Panc1 (cell line): ENCODE measurements at regions not wholly inside any gene's neighbourhood (a gene's known extent, or its start where the extent isn't known, plus 50 kb on each side); places are given as distances from the start of the nearest gene placed in this dataset.
"Not testable (repeated sequence)": the region's sequence is repeated elsewhere in the genome, so short reads cannot be mapped to it uniquely, and the experiment has no call there.

ENCODE experiments used
- ATAC-seq: fragments of 200-7000 bp; cut with Tn5 transposase; 2 replicates; pipeline ENCODE4 v1.9.1; 2020; ENCODE audit warnings: mild to moderate bottlenecking, moderate library complexity
- BruUV-seq: library from RNA; stranded (reverse); fragments of 400-500 nt; replicated peaks from 2 replicates; lab custom pipeline; 2021; lab: Mats Ljungman, UMichigan
- CTCF ChIA-PET: fragments of 300-600 bp; sonication (Branson Sonifier 250); formaldehyde crosslinking; loops from one replicate; lab custom pipeline; 2022; ENCODE audit warnings: antibody characterized with exemption; lab: Charles Lee
- POLR2A ChIA-PET: fragments of 300-600 bp; sonication (Branson Sonifier 250); formaldehyde crosslinking; loops from one replicate; lab custom pipeline; 2022; ENCODE audit warnings: antibody characterized with exemption; lab: Charles Lee
- DNase-seq: peaks from one replicate; pipeline ENCODE4 v3.0.0-alpha.2; 2010; ENCODE audit warnings: low read depth, low spot score
- H3K27ac ChIP-seq: 2 replicates; pipeline ENCODE4 v1.5.1; 2011; ENCODE audit warnings: mild to moderate bottlenecking, low read length, inconsistent platforms
- H3K27me3 ChIP-seq: fragments of 200-500 bp; sonication (Bioruptor generic); 2 replicates; pipeline ENCODE4 v1.6.0; 2014; ENCODE audit warnings: low read length, inconsistent platforms; ENCODE audit not compliant: control insufficient read depth, insufficient read depth
- H3K36me3 ChIP-seq: fragments of 200-500 bp; sonication (Bioruptor generic); 2 replicates; pipeline ENCODE4 v1.5.1; 2014; ENCODE audit warnings: inconsistent platforms, mild to moderate bottlenecking, low read length, moderate library complexity; ENCODE audit not compliant: control insufficient read depth, insufficient read depth
- H3K4me1 ChIP-seq: 2 replicates; pipeline ENCODE4 v1.5.1; 2011; ENCODE audit warnings: inconsistent platforms, mild to moderate bottlenecking, low read length, moderate library complexity; ENCODE audit not compliant: control insufficient read depth, insufficient read depth
- H3K4me3 ChIP-seq, 2 experiments: 2 replicates each; pipeline ENCODE4 v1.5.1; 2011 to 2012; ENCODE audit warnings: low read depth in 2 of 2, low read length in 2 of 2, mild to moderate bottlenecking in 2 of 2, inconsistent platforms in 1 of 2, moderate library complexity in 1 of 2
- H3K9me3 ChIP-seq: fragments of 200-500 bp; sonication (Bioruptor generic); 2 replicates; pipeline ENCODE4 v1.5.1; 2014; ENCODE audit warnings: low read depth, mild to moderate bottlenecking, inconsistent platforms, low read length, moderate library complexity; ENCODE audit not compliant: control insufficient read depth, insufficient read depth
- POLR2AphosphoS5 ChIP-seq: IDR thresholded peaks from 2 replicates; pipeline ENCODE4 v1.6.1; 2012; ENCODE audit warnings: mild to moderate bottlenecking, low read depth, low read length, moderate library complexity
- SIN3A ChIP-seq: IDR thresholded peaks from 2 replicates; pipeline ENCODE4 v1.6.1; 2012; ENCODE audit warnings: low read depth, mild to moderate bottlenecking, low read length, moderate library complexity, borderline replicate concordance; ENCODE audit not compliant: insufficient read depth
- TCF7L2 ChIP-seq: IDR thresholded peaks from 2 replicates; pipeline ENCODE4 v1.6.1; 2011; ENCODE audit warnings: mild to moderate bottlenecking, low read depth, low read length, inconsistent platforms
- in situ Hi-C: cut with HindIII; loops from 2 replicates; pipeline ENCODE4 v1.10.0; 2016; ENCODE audit warnings: low sequenced_read_pairs, low pct_unique_long_range_greater_than_20kb
- intact Hi-C: fragments of 100-400 bp; cut with micrococcal nuclease; formaldehyde crosslinking; loops from one replicate; pipeline ENCODE4 v1.10.0; 2022; ENCODE audit not compliant: unreplicated experiment
- TF ChIP-seq, protein P1 (sequence below), 2 experiments: IDR thresholded peaks; 2 replicates each; pipeline ENCODE4 v1.6.1; 2011 to 2012; ENCODE audit warnings: low read depth in 2 of 2, control low read depth in 1 of 2, low read length in 1 of 2, mild to moderate bottlenecking in 1 of 2, moderate library complexity in 1 of 2; ENCODE audit not compliant: insufficient read depth in 1 of 2
- TF ChIP-seq, protein P2 (sequence below): fragments of 450-650 bp; IDR thresholded peaks from 2 replicates; pipeline ENCODE4 v1.5.1; 2017; ENCODE audit warnings: mild to moderate bottlenecking

DNA sequence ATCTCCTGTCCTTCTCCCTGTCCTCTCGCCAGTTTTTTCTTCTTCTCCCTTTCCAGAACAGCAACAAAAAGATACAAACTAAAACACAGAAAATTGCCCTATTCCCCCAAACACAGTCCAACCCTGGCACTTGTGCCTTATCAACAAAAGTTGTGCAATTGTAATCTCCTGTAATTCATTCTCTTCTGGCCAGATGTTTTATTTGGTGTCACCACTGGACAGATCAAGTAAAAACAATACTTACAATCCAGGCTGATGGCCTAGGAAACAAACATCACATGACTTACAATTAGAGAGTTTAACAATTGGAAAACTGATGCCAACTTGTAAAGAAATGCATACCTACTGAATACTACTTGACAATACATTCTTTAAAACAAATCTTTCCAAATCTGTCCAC lies 231.6 kb downstream of the ETV1 start:
- CTCF ChIA-PET: no interaction called here
- no peak overlapping the region for H3K4me3 ChIP-seq
- H3K9me3 ChIP-seq: no peaks in the 10 kb centered on the region
- in situ Hi-C loops (no loop called here), intact Hi-C loops (no loop called here)
- TF ChIP-seq SIN3A (no peak), TCF7L2 (no peak), POLR2AphosphoS5 (no peak)
- TF ChIP-seq, protein P1, sequence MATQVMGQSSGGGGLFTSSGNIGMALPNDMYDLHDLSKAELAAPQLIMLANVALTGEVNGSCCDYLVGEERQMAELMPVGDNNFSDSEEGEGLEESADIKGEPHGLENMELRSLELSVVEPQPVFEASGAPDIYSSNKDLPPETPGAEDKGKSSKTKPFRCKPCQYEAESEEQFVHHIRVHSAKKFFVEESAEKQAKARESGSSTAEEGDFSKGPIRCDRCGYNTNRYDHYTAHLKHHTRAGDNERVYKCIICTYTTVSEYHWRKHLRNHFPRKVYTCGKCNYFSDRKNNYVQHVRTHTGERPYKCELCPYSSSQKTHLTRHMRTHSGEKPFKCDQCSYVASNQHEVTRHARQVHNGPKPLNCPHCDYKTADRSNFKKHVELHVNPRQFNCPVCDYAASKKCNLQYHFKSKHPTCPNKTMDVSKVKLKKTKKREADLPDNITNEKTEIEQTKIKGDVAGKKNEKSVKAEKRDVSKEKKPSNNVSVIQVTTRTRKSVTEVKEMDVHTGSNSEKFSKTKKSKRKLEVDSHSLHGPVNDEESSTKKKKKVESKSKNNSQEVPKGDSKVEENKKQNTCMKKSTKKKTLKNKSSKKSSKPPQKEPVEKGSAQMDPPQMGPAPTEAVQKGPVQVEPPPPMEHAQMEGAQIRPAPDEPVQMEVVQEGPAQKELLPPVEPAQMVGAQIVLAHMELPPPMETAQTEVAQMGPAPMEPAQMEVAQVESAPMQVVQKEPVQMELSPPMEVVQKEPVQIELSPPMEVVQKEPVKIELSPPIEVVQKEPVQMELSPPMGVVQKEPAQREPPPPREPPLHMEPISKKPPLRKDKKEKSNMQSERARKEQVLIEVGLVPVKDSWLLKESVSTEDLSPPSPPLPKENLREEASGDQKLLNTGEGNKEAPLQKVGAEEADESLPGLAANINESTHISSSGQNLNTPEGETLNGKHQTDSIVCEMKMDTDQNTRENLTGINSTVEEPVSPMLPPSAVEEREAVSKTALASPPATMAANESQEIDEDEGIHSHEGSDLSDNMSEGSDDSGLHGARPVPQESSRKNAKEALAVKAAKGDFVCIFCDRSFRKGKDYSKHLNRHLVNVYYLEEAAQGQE (IDR thresholded peaks at IDR 0.05; ENCODE audit: insufficient read depth in 1 of 2, low read depth in 2 of 2, low read length in 1 of 2): no peak
- TF ChIP-seq, protein P2, sequence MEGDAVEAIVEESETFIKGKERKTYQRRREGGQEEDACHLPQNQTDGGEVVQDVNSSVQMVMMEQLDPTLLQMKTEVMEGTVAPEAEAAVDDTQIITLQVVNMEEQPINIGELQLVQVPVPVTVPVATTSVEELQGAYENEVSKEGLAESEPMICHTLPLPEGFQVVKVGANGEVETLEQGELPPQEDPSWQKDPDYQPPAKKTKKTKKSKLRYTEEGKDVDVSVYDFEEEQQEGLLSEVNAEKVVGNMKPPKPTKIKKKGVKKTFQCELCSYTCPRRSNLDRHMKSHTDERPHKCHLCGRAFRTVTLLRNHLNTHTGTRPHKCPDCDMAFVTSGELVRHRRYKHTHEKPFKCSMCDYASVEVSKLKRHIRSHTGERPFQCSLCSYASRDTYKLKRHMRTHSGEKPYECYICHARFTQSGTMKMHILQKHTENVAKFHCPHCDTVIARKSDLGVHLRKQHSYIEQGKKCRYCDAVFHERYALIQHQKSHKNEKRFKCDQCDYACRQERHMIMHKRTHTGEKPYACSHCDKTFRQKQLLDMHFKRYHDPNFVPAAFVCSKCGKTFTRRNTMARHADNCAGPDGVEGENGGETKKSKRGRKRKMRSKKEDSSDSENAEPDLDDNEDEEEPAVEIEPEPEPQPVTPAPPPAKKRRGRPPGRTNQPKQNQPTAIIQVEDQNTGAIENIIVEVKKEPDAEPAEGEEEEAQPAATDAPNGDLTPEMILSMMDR: no peak
- H3K27me3 ChIP-seq: no peaks in the 10 kb centered on the region
- no TSS peak for BruUV-seq
- ATAC-seq (no peak), DNase-seq (no peak)
- H3K27ac ChIP-seq: no peak overlapping the region
- POLR2A ChIA-PET: no interaction called here
- H3K4me1 ChIP-seq: no peaks in the 10 kb centered on the region
- H3K36me3 ChIP-seq: no peaks in the 10 kb centered on the region

DNA sequence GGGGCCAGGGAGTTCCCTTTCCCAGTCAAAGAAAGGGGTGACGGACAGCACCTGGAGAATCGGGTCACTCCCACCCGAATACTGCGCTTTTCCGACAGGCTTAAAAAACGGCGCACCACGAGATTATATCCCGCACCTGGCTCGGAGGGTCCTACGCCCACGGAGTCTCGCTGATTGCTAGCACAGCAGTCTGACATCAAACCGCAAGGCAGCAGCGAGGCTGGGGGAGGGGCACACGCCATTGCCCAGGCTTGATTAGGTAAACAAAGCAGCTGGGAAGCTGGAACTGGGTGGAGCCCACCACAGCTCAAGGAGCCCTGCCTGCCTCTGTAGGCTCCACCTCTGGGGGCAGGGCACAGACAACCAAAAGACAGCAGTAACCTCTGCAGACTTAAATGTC lies 223.6 kb downstream of the ETV1 start:
- H3K36me3 ChIP-seq, CTCF ChIA-PET, H3K27me3 ChIP-seq, ATAC-seq, in situ Hi-C loops, DNase-seq, H3K27ac ChIP-seq, H3K4me1 ChIP-seq, intact Hi-C loops, H3K9me3 ChIP-seq, BruUV-seq, H3K4me3 ChIP-seq, POLR2A ChIA-PET: not testable (repeated sequence)

DNA sequence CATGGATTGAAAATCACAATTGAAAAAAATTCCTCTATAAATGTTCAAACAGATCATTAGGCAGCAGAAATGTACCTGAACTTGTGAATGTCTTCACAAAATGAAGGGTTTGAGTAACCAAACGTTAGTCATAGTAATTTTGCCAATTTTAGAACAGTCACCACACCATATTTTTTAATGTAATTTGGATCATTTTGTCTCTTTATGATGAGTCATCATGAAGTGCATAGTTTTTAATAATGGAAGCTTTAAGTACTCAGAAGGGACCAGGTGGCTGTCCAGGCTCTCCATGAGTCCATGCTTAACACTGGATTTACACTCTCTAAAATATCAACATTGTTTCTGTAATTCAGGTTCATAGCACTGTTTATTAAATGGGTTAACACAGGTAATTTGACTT lies 219.2 kb downstream of the ETV1 start:
- POLR2A ChIA-PET: no interaction called here
- intact Hi-C loops (no loop called here), in situ Hi-C loops (no loop called here)
- TF ChIP-seq, protein P2: no peak
- no peak for TF ChIP-seq SIN3A
- TF ChIP-seq TCF7L2: no peak
- TF ChIP-seq POLR2AphosphoS5: no peak
- TF ChIP-seq, protein P1 (IDR thresholded peaks at IDR 0.05; ENCODE audit: insufficient read depth in 1 of 2, low read depth in 2 of 2, low read length in 1 of 2): no peak
- no peaks in the 10 kb centered on the region for H3K4me1 ChIP-seq
- no peak for ATAC-seq
- H3K9me3 ChIP-seq: no peaks in the 10 kb centered on the region
- DNase-seq: no peak
- H3K36me3 ChIP-seq: no peaks in the 10 kb centered on the region; the same call in 1 of the 2 replicates
- BruUV-seq: no TSS peak
- no peak overlapping the region for H3K4me3 ChIP-seq
- no peaks in the 10 kb centered on the region for H3K27me3 ChIP-seq
- CTCF ChIA-PET: no interaction called here
- no peak overlapping the region for H3K27ac ChIP-seq
